OCI-LY7 (cell line): ENCODE measurements at regions not wholly inside any gene's neighbourhood (a gene's known extent, or its start where the extent isn't known, plus 50 kb on each side); places are given as distances from the start of the nearest gene placed in this dataset.

Experiments used
- BruUV-seq: library from RNA; stranded (reverse); fragments of 400-500 nt; replicated peaks from 2 replicates; lab custom pipeline; 2021; lab: Mats Ljungman, UMichigan
- CTCF ChIA-PET: fragments of 300-600 bp; sonication (Branson Sonifier 250); formaldehyde crosslinking; loops from one replicate; lab custom pipeline; 2022; ENCODE audit warnings: antibody characterized with exemption; ENCODE audit not compliant: unreplicated experiment; lab: Charles Lee
- POLR2A ChIA-PET: fragments of 300-600 bp; sonication (Branson Sonifier 250); formaldehyde crosslinking; loops from one replicate; lab custom pipeline; 2022; ENCODE audit warnings: antibody characterized with exemption; lab: Charles Lee
- DNase-seq: peaks from one replicate; pipeline ENCODE4 v3.0.0-alpha.2; 2015; ENCODE audit warnings: low spot score
- H2AFZ ChIP-seq: fragments of 200-600 bp; sonication (generic), shearing (Covaris generic); 2 replicates; pipeline ENCODE4 v1.6.1; 2014; ENCODE audit warnings: mild to moderate bottlenecking, antibody characterized with exemption, low read length, moderate library complexity
- H3K27ac ChIP-seq: fragments of 200-600 bp; sonication (generic); 2 replicates; pipeline ENCODE4 v1.5.1; 2014; ENCODE audit warnings: mixed run types, low read depth, mild to moderate bottlenecking, moderate library complexity, low read length, inconsistent platforms; ENCODE audit not compliant: poor library complexity, severe bottlenecking
- H3K36me3 ChIP-seq: fragments of 200-600 bp; sonication (generic); 2 replicates; pipeline ENCODE4 v1.6.1; 2014; ENCODE audit warnings: mild to moderate bottlenecking, antibody characterized with exemption, low read length, moderate library complexity, mixed read lengths; ENCODE audit not compliant: insufficient read depth
- H3K4me1 ChIP-seq: fragments of 200-600 bp; sonication (generic); 2 replicates; pipeline ENCODE4 v1.5.1; 2014; ENCODE audit warnings: mild to moderate bottlenecking, low read length; ENCODE audit not compliant: insufficient read depth, poor library complexity, severe bottlenecking
- H3K4me2 ChIP-seq: fragments of 200-600 bp; sonication (generic); 2 replicates; pipeline ENCODE4 v1.6.1; 2014; ENCODE audit warnings: mild to moderate bottlenecking, low read length
- H3K4me3 ChIP-seq: fragments of 200-600 bp; sonication (generic); 2 replicates; pipeline ENCODE4 v1.5.1; 2014; ENCODE audit warnings: mild to moderate bottlenecking, low read depth, low read length; ENCODE audit not compliant: poor library complexity, severe bottlenecking
- H3K79me2 ChIP-seq: fragments of 200-600 bp; sonication (generic); 2 replicates; pipeline ENCODE4 v1.6.1; 2016; ENCODE audit warnings: low read depth, mild to moderate bottlenecking, low read length, moderate library complexity, mixed read lengths; ENCODE audit not compliant: insufficient read depth
- H3K9me2 ChIP-seq: fragments of 200-600 bp; sonication (generic); 2 replicates; pipeline ENCODE4 v1.6.1; 2016; ENCODE audit warnings: mild to moderate bottlenecking, low read length, mixed read lengths; ENCODE audit not compliant: insufficient read depth
- H3K9me3 ChIP-seq: fragments of 200-600 bp; sonication (generic); 2 replicates; pipeline ENCODE4 v1.6.1; 2014; ENCODE audit warnings: mild to moderate bottlenecking, mixed run types, low read length, mixed read lengths
- H4K20me1 ChIP-seq: fragments of 200-600 bp; sonication (generic); 2 replicates; pipeline ENCODE4 v1.6.1; 2014; ENCODE audit warnings: mild to moderate bottlenecking, antibody characterized with exemption, low read length, moderate library complexity, mixed read lengths; ENCODE audit not compliant: insufficient read depth
- CTCF ChIP-seq: fragments of 200-600 bp; sonication (generic); conservative IDR thresholded peaks from 2 replicates; pipeline ENCODE4 v1.5.1; 2014; ENCODE audit warnings: mild to moderate bottlenecking, antibody characterized with exemption, low read length, moderate library complexity, mixed read lengths
- EZH2phosphoT487 ChIP-seq: fragments of 200-600 bp; sonication (generic); IDR thresholded peaks from 2 replicates; pipeline ENCODE4 v1.6.1; 2018; ENCODE audit warnings: low read depth, borderline replicate concordance, mild to moderate bottlenecking, mixed run types, antibody characterized with exemption, low read length, moderate library complexity, mixed read lengths
- intact Hi-C: fragments of 100-400 bp; cut with micrococcal nuclease; formaldehyde crosslinking; loops from one replicate; pipeline ENCODE4 v1.10.0; 2022; ENCODE audit not compliant: unreplicated experiment

DNA sequence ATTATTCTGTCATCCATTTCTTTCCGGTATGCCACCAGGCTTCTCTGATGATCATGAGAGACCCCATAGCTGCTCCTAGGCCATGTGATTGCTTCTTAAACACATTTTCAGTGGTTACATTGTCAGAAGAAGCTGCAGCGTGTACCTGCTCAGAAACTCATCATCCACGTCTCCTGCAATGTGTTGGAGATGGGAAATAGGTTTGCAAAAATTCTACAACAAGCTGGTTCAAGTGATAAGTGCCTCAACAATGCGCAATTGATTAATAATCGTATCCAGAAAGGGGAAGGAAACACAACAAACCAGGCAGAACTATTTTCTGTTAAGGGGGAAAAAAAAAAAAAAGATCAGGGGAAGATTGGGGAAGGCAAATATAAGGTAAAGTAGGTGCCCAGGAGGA is 75.7 kb upstream of the THUMPD2 start:
- H3K4me1 ChIP-seq, result peaks cover 50% of the 10 kb centered on the region
- no TSS peak for BruUV-seq
- no peak overlapping the region for H3K4me3 ChIP-seq
- peak overlapping the region; percentile 43 for H3K4me2 ChIP-seq
- no peak for DNase-seq
- peak overlapping the region; percentile 85 for H2AFZ ChIP-seq
- CTCF ChIA-PET, result no interaction called here
- H3K9me2 ChIP-seq, result no peaks in the 10 kb centered on the region
- H3K79me2 ChIP-seq, result no peaks in the 10 kb centered on the region
- H3K27ac ChIP-seq, result no peak overlapping the region
- intact Hi-C loops, result no loop called here
- H4K20me1 ChIP-seq, result no peaks in the 10 kb centered on the region
- POLR2A ChIA-PET, result interaction anchor here (1.4 to 1.9 kb wide), 3 partner anchors 9 to 21 kb away, joined by 3 to 6 read pairs (median 5); no protein-coding TSS in a partner anchor
- H3K9me3 ChIP-seq, result no peaks in the 10 kb centered on the region
- TF ChIP-seq EZH2phosphoT487 (no peak), CTCF (no peak)
- H3K36me3 ChIP-seq, result no peaks in the 10 kb centered on the region

- ChIA-PET CTCF (interaction anchor here (1.6 kb wide), 1 partner anchor 15 kb away, joined by 5 read pairs; no protein-coding TSS in a partner anchor), POLR2A (interaction anchor here (0.6 to 1.5 kb wide), 4 partner anchors 16 to 776 kb away, joined by 4 to 6 read pairs (median 4); no protein-coding TSS in a partner anchor)
- no TSS peak for BruUV-seq
- no peak for DNase-seq
- intact Hi-C loops, result loop anchor here (2.0 kb wide), 1 partner anchor 14 kb away; no protein-coding TSS in a partner anchor
- H2AFZ ChIP-seq, result peak overlapping the region; percentile 84; the same call in 1 of the 2 replicates
- H3K36me3 ChIP-seq, result no peaks in the 10 kb centered on the region
- H3K4me1 ChIP-seq, result peaks cover 51% of the 10 kb centered on the region
- H3K4me2 ChIP-seq, result peak overlapping the region; percentile 68
- H3K9me2 ChIP-seq, result no peaks in the 10 kb centered on the region
- no peaks in the 10 kb centered on the region for H3K79me2 ChIP-seq
- TF ChIP-seq EZH2phosphoT487 (no peak), CTCF (no peak)
- no peaks in the 10 kb centered on the region for H4K20me1 ChIP-seq
- no peaks in the 10 kb centered on the region for H3K9me3 ChIP-seq
- H3K27ac ChIP-seq, result peak overlapping the region; percentile 74
- H3K4me3 ChIP-seq, result peak overlapping the region; percentile 39
Observed at GRCh38 chr2:39852831-39853230, 73.8 kb upstream of the THUMPD2 start.

DNA sequence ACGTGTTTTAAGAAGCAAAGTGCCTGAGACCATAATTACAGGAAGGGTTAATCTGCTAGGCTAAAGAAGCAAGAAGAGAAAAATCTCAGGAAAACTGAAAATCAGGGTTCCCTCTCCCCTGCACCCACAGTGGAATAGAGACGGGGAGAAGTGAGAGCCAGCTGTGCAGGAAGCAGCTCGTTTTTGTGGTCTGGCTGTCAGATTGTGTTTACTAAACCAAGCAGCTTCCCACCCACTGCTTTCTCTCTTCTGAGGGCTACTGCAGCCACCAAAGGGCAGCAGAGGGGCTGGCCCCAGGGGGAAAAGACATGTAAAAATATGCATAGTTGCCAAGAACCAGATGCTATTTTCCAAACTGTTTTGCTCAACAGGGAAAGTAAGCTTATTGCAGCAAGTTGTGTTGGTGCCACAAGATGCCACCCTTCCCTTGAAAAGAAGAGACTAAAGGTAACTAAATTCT is 72.6 kb upstream of the THUMPD2 start:
- no peaks in the 10 kb centered on the region for H4K20me1 ChIP-seq
- no peaks in the 10 kb centered on the region for H3K9me2 ChIP-seq
- POLR2A ChIA-PET, result interaction anchor here (0.6 to 1.5 kb wide), 4 partner anchors 15 to 657 kb away, joined by 4 to 6 read pairs (median 5); no protein-coding TSS in a partner anchor
- intact Hi-C loops, result loop anchor here (2.0 kb wide), 3 partner anchors 13 to 75 kb away; no protein-coding TSS in a partner anchor
- no TSS peak for BruUV-seq
- TF ChIP-seq EZH2phosphoT487 (no peak), CTCF (peak; percentile 67)
- H3K4me2 ChIP-seq, result peak overlapping the region; percentile 68
- H3K36me3 ChIP-seq, result no peaks in the 10 kb centered on the region
- peak; percentile 87 for DNase-seq
- no peaks in the 10 kb centered on the region for H3K9me3 ChIP-seq
- H3K4me1 ChIP-seq, result peaks cover 51% of the 10 kb centered on the region
- H3K4me3 ChIP-seq, result peak overlapping the region; percentile 39
- peak overlapping the region; percentile 74 for H3K27ac ChIP-seq
- no peaks in the 10 kb centered on the region for H3K79me2 ChIP-seq
- H2AFZ ChIP-seq, result peak overlapping the region; percentile 84
- CTCF ChIA-PET, result interaction anchor here (0.6 to 1.6 kb wide), 5 partner anchors 12 to 567 kb away, joined by 3 to 5 read pairs (median 4); no protein-coding TSS in a partner anchor
